ENCODE measurements at regions not wholly inside any gene's neighbourhood (a gene's known extent, or its start where the extent isn't known, plus 50 kb on each side); places are given as distances from the start of the nearest gene placed in this dataset.
"Not testable (repeated sequence)": the region's sequence is repeated elsewhere in the genome, so short reads cannot be mapped to it uniquely, and the experiment has no call there.

GRCh38 chr7:85821926-85822325 is 635.1 kb upstream of the SEMA3D start:
- intact Hi-C loops (cut with micrococcal nuclease) = no loop called here
- Mint-ChIP-seq H3K36me3 (ENCODE audit: low read depth) (no peaks in the 10 kb centered on the region), H3K4me1 (ENCODE audit: low read depth) (no peaks in the 10 kb centered on the region), H3K9me3 (no peaks in the 10 kb centered on the region), H3K27ac (no peak overlapping the region), H3K27me3 (ENCODE audit: insufficient read depth) (no peaks in the 10 kb centered on the region), H3K4me3 (no peak overlapping the region)
- no peak for DNase-seq (ENCODE audit: low spot score)

GRCh38 chr7:85820702-85821443 is 634.0 kb upstream of the SEMA3D start:
- intact Hi-C loops (cut with micrococcal nuclease) = no loop called here
- H3K27me3 Mint-ChIP-seq (ENCODE audit: insufficient read depth) = no peaks in the 10 kb centered on the region
- no peak overlapping the region for H3K27ac Mint-ChIP-seq
- no peak overlapping the region for H3K4me3 Mint-ChIP-seq
- DNase-seq (ENCODE audit: low spot score) = no peak
- no peaks in the 10 kb centered on the region for H3K9me3 Mint-ChIP-seq
- no peaks in the 10 kb centered on the region for H3K4me1 Mint-ChIP-seq (ENCODE audit: low read depth)
- no peaks in the 10 kb centered on the region for H3K36me3 Mint-ChIP-seq (ENCODE audit: low read depth)

- H3K4me1 Mint-ChIP-seq (ENCODE audit: low read depth) = no peaks in the 10 kb centered on the region
- no peak for DNase-seq (ENCODE audit: low spot score)
- no peaks in the 10 kb centered on the region for H3K36me3 Mint-ChIP-seq (ENCODE audit: low read depth)
- H3K4me3 Mint-ChIP-seq = no peak overlapping the region
- no peak overlapping the region for H3K27ac Mint-ChIP-seq
- H3K9me3 Mint-ChIP-seq = no peaks in the 10 kb centered on the region
- H3K27me3 Mint-ChIP-seq (ENCODE audit: insufficient read depth) = no peaks in the 10 kb centered on the region
- intact Hi-C loops (cut with micrococcal nuclease) = no loop called here
Observed at GRCh38 chr7:85815526-85815925, 628.7 kb upstream of the SEMA3D start.

GRCh38 chr7:85806321-85806720 is 619.5 kb upstream of the SEMA3D start:
- Mint-ChIP-seq H3K4me3 (no peak overlapping the region), H3K4me1 (ENCODE audit: low read depth) (no peaks in the 10 kb centered on the region), H3K9me3 (no peaks in the 10 kb centered on the region), H3K27me3 (ENCODE audit: insufficient read depth) (no peaks in the 10 kb centered on the region), H3K36me3 (ENCODE audit: low read depth) (no peaks in the 10 kb centered on the region), H3K27ac (no peak overlapping the region)
- no peak for DNase-seq (ENCODE audit: low spot score)
- intact Hi-C loops (cut with micrococcal nuclease) = no loop called here

- Mint-ChIP-seq H3K27ac (no peak overlapping the region), H3K4me1 (ENCODE audit: low read depth) (no peaks in the 10 kb centered on the region), H3K4me3 (no peak overlapping the region), H3K36me3 (ENCODE audit: low read depth) (no peaks in the 10 kb centered on the region), H3K9me3 (no peaks in the 10 kb centered on the region), H3K27me3 (ENCODE audit: insufficient read depth) (no peaks in the 10 kb centered on the region)
- intact Hi-C loops (cut with micrococcal nuclease) = no loop called here
- no peak for DNase-seq (ENCODE audit: low spot score)
Observed at GRCh38 chr7:85805656-85806055, 618.8 kb upstream of the SEMA3D start.

- no peaks in the 10 kb centered on the region for H3K36me3 Mint-ChIP-seq (ENCODE audit: low read depth)
- H3K27ac Mint-ChIP-seq = no peak overlapping the region
- intact Hi-C loops (cut with micrococcal nuclease) = no loop called here
- H3K27me3 Mint-ChIP-seq (ENCODE audit: insufficient read depth) = no peaks in the 10 kb centered on the region
- DNase-seq (ENCODE audit: low spot score) = no peak
- H3K4me3 Mint-ChIP-seq = no peak overlapping the region
- H3K9me3 Mint-ChIP-seq = no peaks in the 10 kb centered on the region
- H3K4me1 Mint-ChIP-seq (ENCODE audit: low read depth) = no peaks in the 10 kb centered on the region
Observed at GRCh38 chr7:85805249-85805648, 618.4 kb upstream of the SEMA3D start.

GRCh38 chr7:85802211-85802610 is 615.4 kb upstream of the SEMA3D start:
- H3K27me3 Mint-ChIP-seq (ENCODE audit: insufficient read depth) = no peaks in the 10 kb centered on the region
- intact Hi-C loops (cut with micrococcal nuclease) = no loop called here
- no peaks in the 10 kb centered on the region for H3K9me3 Mint-ChIP-seq
- H3K36me3 Mint-ChIP-seq (ENCODE audit: low read depth) = no peaks in the 10 kb centered on the region
- no peak overlapping the region for H3K4me3 Mint-ChIP-seq
- no peaks in the 10 kb centered on the region for H3K4me1 Mint-ChIP-seq (ENCODE audit: low read depth)
- DNase-seq (ENCODE audit: low spot score) = no peak
- no peak overlapping the region for H3K27ac Mint-ChIP-seq

DNA sequence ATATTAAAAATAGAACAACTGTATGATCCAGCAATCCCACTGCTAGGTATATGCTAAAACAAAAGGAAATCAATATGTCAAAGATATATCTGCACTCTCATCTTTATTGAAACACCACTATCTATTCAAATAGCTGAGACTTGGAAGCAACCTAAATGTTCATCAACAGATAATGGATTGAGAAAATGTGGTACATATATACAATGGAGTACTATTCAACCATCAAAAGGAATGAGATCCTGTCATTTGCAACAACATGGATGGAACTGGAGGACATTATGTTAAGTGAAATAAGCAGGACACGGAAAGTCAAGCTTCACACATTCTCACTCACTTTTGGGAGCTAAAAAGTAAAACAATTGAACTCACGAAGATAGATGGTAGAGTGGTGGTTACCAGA is 610.1 kb upstream of the SEMA3D start:
- DNase-seq (ENCODE audit: low spot score) = no peak
- intact Hi-C loops (cut with micrococcal nuclease) = no loop called here
- Mint-ChIP-seq H3K36me3 (ENCODE audit: low read depth) (no peaks in the 10 kb centered on the region), H3K4me3 (no peak overlapping the region), H3K9me3 (no peaks in the 10 kb centered on the region), H3K27ac (no peak overlapping the region), H3K4me1 (ENCODE audit: low read depth) (no peaks in the 10 kb centered on the region), H3K27me3 (ENCODE audit: insufficient read depth) (no peaks in the 10 kb centered on the region)

- H3K4me1 Mint-ChIP-seq (ENCODE audit: low read depth); H3K9me3 Mint-ChIP-seq; DNase-seq (ENCODE audit: low spot score); H3K36me3 Mint-ChIP-seq (ENCODE audit: low read depth); H3K27me3 Mint-ChIP-seq (ENCODE audit: insufficient read depth); H3K27ac Mint-ChIP-seq; H3K4me3 Mint-ChIP-seq; intact Hi-C loops (cut with micrococcal nuclease): not testable (repeated sequence)
Observed at GRCh38 chr7:85791098-85791497, 604.2 kb upstream of the SEMA3D start.

DNA sequence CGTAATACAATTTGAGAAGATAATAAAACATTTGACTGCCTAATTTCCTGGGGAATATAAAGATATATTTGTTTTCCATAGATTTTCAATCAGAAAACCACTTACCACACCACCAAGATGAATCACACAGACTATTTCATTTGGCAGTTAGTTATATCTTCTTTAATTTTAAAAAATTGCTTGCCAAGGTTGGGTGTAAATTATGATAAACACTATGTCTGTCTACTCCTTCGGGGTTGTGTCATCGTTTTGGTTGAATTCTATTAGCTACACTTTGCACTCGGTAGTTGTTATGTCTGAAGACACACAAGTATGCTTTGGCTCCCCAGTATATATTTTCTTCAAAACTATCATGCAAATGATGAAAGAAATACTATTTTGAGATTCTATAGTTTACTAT is 594.8 kb upstream of the SEMA3D start:
- H3K9me3 Mint-ChIP-seq = no peaks in the 10 kb centered on the region
- intact Hi-C loops (cut with micrococcal nuclease) = no loop called here
- H3K27ac Mint-ChIP-seq = no peak overlapping the region

GRCh38 chr7:85776691-85777345 is 590.0 kb upstream of the SEMA3D start:
- Mint-ChIP-seq H3K36me3 (ENCODE audit: low read depth) (no peaks in the 10 kb centered on the region), H3K27me3 (ENCODE audit: insufficient read depth) (no peaks in the 10 kb centered on the region), H3K27ac (no peak overlapping the region), H3K4me1 (ENCODE audit: low read depth) (no peaks in the 10 kb centered on the region), H3K9me3 (no peaks in the 10 kb centered on the region), H3K4me3 (no peak overlapping the region)
- no peak for DNase-seq (ENCODE audit: low spot score)
- intact Hi-C loops (cut with micrococcal nuclease) = no loop called here

More for the DNA sequence above, 594.8 kb upstream of the SEMA3D start:
- H3K27me3 Mint-ChIP-seq (ENCODE audit: insufficient read depth) = no peaks in the 10 kb centered on the region
- H3K4me3 Mint-ChIP-seq = no peak overlapping the region
- no peak for DNase-seq (ENCODE audit: low spot score)
- H3K4me1 Mint-ChIP-seq (ENCODE audit: low read depth) = no peaks in the 10 kb centered on the region
- no peaks in the 10 kb centered on the region for H3K36me3 Mint-ChIP-seq (ENCODE audit: low read depth)

DNA sequence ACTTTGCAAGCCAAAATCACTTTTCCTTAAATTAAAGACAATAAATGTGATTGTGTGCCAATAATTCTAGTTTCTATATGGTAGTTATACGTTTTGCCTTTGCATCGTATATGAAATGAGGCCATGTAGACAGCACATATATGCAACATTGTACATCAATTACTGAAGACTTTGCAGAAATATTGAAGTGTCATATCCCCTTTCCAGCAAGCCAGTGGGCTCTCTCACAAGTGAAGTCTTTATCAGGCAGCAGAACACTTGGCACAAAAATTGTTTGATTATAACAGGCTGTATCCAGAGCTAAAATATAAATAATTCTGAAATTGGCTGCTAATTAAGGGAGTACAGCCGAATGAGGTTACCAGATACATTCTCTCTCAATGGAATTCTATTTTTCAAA is 588.6 kb upstream of the SEMA3D start:
- Mint-ChIP-seq H3K27me3 (ENCODE audit: insufficient read depth) (no peaks in the 10 kb centered on the region), H3K27ac (no peak overlapping the region), H3K9me3 (no peaks in the 10 kb centered on the region), H3K4me3 (no peak overlapping the region), H3K36me3 (ENCODE audit: low read depth) (no peaks in the 10 kb centered on the region), H3K4me1 (ENCODE audit: low read depth) (no peaks in the 10 kb centered on the region)
- no peak for DNase-seq (ENCODE audit: low spot score)
- intact Hi-C loops (cut with micrococcal nuclease) = no loop called here

DNA sequence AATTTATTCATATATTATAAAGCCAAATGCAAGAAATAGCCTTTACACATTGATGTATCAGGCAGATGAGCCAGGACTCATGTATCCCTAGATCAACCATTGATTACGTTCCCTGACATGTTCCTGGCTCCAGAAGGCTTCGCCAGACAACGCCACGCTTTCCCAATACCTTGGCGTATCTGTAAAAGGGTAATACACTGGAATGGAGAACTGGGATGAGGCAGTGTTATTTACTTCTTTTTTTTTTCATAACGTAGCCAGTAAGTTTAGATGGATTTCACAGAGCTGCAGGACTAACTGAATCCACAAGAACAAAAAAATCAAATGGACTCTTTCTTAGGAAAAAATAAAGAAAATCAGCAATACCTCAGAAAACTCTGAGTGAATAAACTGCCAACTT is 588.1 kb upstream of the SEMA3D start:
- Mint-ChIP-seq H3K9me3 (no peaks in the 10 kb centered on the region), H3K27ac (no peak overlapping the region), H3K4me3 (no peak overlapping the region), H3K4me1 (ENCODE audit: low read depth) (no peaks in the 10 kb centered on the region), H3K27me3 (ENCODE audit: insufficient read depth) (no peaks in the 10 kb centered on the region), H3K36me3 (ENCODE audit: low read depth) (no peaks in the 10 kb centered on the region)
- no peak for DNase-seq (ENCODE audit: low spot score)
- intact Hi-C loops (cut with micrococcal nuclease) = no loop called here
